Adrenal gland (tissue), 9 donors: ENCODE measurements at regions not wholly inside any gene's neighbourhood (a gene's known extent, or its start where the extent isn't known, plus 50 kb on each side); places are given as distances from the start of the nearest gene placed in this dataset.

Experiments used
- DNase-seq, 7 donors: peaks; one replicate each; pipeline ENCODE4 v3.0.0-alpha.2; 2019 to 2020
- H3K27ac ChIP-seq, 5 donors: fragments of 200-600 bp; sonication (generic) in 4 of 5; 1 replicate in 3 of 5; 2 replicates in 2 of 5; pipeline versions ENCODE4 v1.5.1 to v1.8.0; 2016 to 2020; ENCODE audit warnings: mild to moderate bottlenecking in 1 of 5
- H3K27me3 ChIP-seq: fragments of 200-600 bp; 2 replicates; pipeline ENCODE4 v1.8.0; 2021
- H3K36me3 ChIP-seq, 2 donors: fragments of 200-600 bp; replicated peaks in 1 of 2; 1 replicate in 1 of 2; 2 replicates in 1 of 2; pipeline versions ENCODE4 v1.5.1 to v1.8.0; 2018 to 2022
- H3K4me1 ChIP-seq, 2 donors: fragments of 200-600 bp; replicated peaks in 1 of 2; 1 replicate in 1 of 2; 2 replicates in 1 of 2; pipeline versions ENCODE4 v1.5.1 to v1.8.0; 2018 to 2021
- H3K4me3 ChIP-seq, 4 donors: fragments of 200-600 bp; sonication (generic) in 3 of 4; one replicate each; pipeline ENCODE4 v1.5.1; 2016 to 2018
- H3K9me3 ChIP-seq, 3 donors: fragments of 200-600 bp; sonication (generic) in 1 of 3; replicated peaks in 1 of 3; 1 replicate in 2 of 3; 2 replicates in 1 of 3; pipeline versions ENCODE4 v1.5.1 to v1.8.0; 2016 to 2021
- CTCF ChIP-seq, 6 experiments: fragments of 450-650 bp in 4 of 6; fragments of 200-600 bp in 2 of 6; sonication (generic) in 1 of 6; IDR thresholded peaks; 1 replicate in 5 of 6; 2 replicates in 1 of 6; pipeline versions ENCODE4 v1.5.1 to v1.8.0; 2016 to 2021; ENCODE audit warnings: antibody characterized with exemption in 6 of 6, mild to moderate bottlenecking in 2 of 6, moderate library complexity in 1 of 6
- POLR2A ChIP-seq, 2 donors: fragments of 450-650 bp; IDR thresholded peaks; one replicate each; pipeline ENCODE4 v1.6.1; 2017; ENCODE audit warnings: antibody characterized with exemption in 2 of 2, mild to moderate bottlenecking in 2 of 2, moderate library complexity in 1 of 2
- WGBS, 4 donors: extraction: QIAGEN DNeasy Blood & Tissue Kit in 2 of 4; methylation state at CpG; one replicate each; pipeline versions ENCODE4 v1.1.5 to v1.1.7; 2013 to 2017; 5-methylcytosine and 5-hydroxymethylcytosine counted together
- intact Hi-C, 2 donors: fragments of 100-400 bp; cut with DNase I; formaldehyde crosslinking; loops; one replicate each; pipeline versions ENCODE4 v1.14.1 to v1.15.0; 2022 to 2023
- donor health status: healthy with polysubstance abuse.
- donor health status: Bipolar disorder and iron deficiency.
- donor health status: DM: yes; HTN: yes; CAD: no.
- donor health status: DM: no; HTN: no; CAD: no.
- donor health status: DM: no; HTN: no; CAD: no.

- no peak overlapping the region for H3K27ac ChIP-seq
- no peaks in the 10 kb centered on the region for H3K9me3 ChIP-seq
- intact Hi-C loops, result no loop called here
- TF ChIP-seq POLR2A (IDR thresholded peaks at IDR 0.05) (no peak), CTCF (IDR thresholded peaks at IDR 0.05) (no peak)
- no peaks in the 10 kb centered on the region for H3K4me1 ChIP-seq
- H3K4me3 ChIP-seq, result no peak overlapping the region
- H3K27me3 ChIP-seq, result no peaks in the 10 kb centered on the region
- no peak for DNase-seq
- H3K36me3 ChIP-seq, result no peaks in the 10 kb centered on the region
- 78 to 91% (median 81%) methylated on average over 7 of the region's 7 CpGs for WGBS, 4 donors
These were observed 402.8 kb downstream of the KIF16B start for GRCh38 chr20:16170406-16170971.

GRCh38 chr20:16167423-16168130 is 405.7 kb downstream of the KIF16B start:
- TF ChIP-seq POLR2A (IDR thresholded peaks at IDR 0.05), result no peak
- TF ChIP-seq CTCF (IDR thresholded peaks at IDR 0.05), result no peak
- intact Hi-C loops, result no loop called here
- WGBS, 4 donors, result 75 to 77% (median 76%) methylated on average over 2 of the region's 2 CpGs
- Histone ChIP-seq H3K27ac (no peak overlapping the region), H3K9me3 (no peaks in the 10 kb centered on the region), H3K27me3 (no peaks in the 10 kb centered on the region), H3K4me3 (no peak overlapping the region), H3K36me3 (no peaks in the 10 kb centered on the region), H3K4me1 (no peaks in the 10 kb centered on the region)
- DNase-seq, result no peak

GRCh38 chr20:16166737-16167136 is 406.5 kb downstream of the KIF16B start:
- no peak for DNase-seq
- Histone ChIP-seq H3K4me1 (no peaks in the 10 kb centered on the region), H3K36me3 (no peaks in the 10 kb centered on the region), H3K4me3 (no peak overlapping the region), H3K9me3 (no peaks in the 10 kb centered on the region), H3K27me3 (no peaks in the 10 kb centered on the region), H3K27ac (no peak overlapping the region)
- WGBS, 4 donors, result 82 to 91% (median 88%) methylated on average over 6 of the region's 6 CpGs
- intact Hi-C loops, result no loop called here
- TF ChIP-seq POLR2A (IDR thresholded peaks at IDR 0.05), result no peak
- no peak for TF ChIP-seq CTCF (IDR thresholded peaks at IDR 0.05)

- Histone ChIP-seq H3K9me3 (peaks cover 0 to 4% (median 1%) of the 10 kb centered on the region in 3 donors), H3K36me3 (no peaks in the 10 kb centered on the region), H3K27ac (no peak overlapping the region), H3K4me1 (no peaks in the 10 kb centered on the region), H3K27me3 (no peaks in the 10 kb centered on the region), H3K4me3 (no peak overlapping the region)
- no peak for DNase-seq
- WGBS, 4 donors, result 70 to 95% (median 79%) methylated on average over 2 of the region's 2 CpGs
- TF ChIP-seq CTCF (IDR thresholded peaks at IDR 0.05) (no peak), POLR2A (IDR thresholded peaks at IDR 0.05) (no peak)
- intact Hi-C loops, result no loop called here
These were observed 414.3 kb downstream of the KIF16B start for GRCh38 chr20:16158976-16159286.
